Suprapubic skin (tissue), 4 donors: ENCODE measurements at regions not wholly inside any gene's neighbourhood (a gene's known extent, or its start where the extent isn't known, plus 50 kb on each side); places are given as distances from the start of the nearest gene placed in this dataset.

ENCODE experiments used
- DNase-seq, 2 donors: peaks; one replicate each; pipeline ENCODE4 v3.0.0-alpha.2; 2019; ENCODE audit warnings: low spot score in 2 of 2
- H3K27ac ChIP-seq: fragments of 200-600 bp; sonication (generic); one replicate; pipeline ENCODE4 v1.5.1; 2019
- H3K27me3 ChIP-seq: fragments of 200-600 bp; sonication (generic); one replicate; pipeline ENCODE4 v1.5.1; 2019
- H3K36me3 ChIP-seq: fragments of 200-600 bp; sonication (generic); one replicate; pipeline ENCODE4 v1.5.1; 2019
- H3K4me1 ChIP-seq: fragments of 200-600 bp; sonication (generic); one replicate; pipeline ENCODE4 v1.5.1; 2019
- H3K4me3 ChIP-seq: fragments of 200-600 bp; sonication (generic); one replicate; pipeline ENCODE4 v1.5.1; 2019; ENCODE audit warnings: mild to moderate bottlenecking
- H3K9me3 ChIP-seq: fragments of 200-600 bp; sonication (generic); one replicate; pipeline ENCODE4 v1.5.1; 2019
- CTCF ChIP-seq, 2 donors: fragments of 200-600 bp in 1 of 2; fragments of 450-650 bp in 1 of 2; sonication (generic) in 1 of 2; IDR thresholded peaks; one replicate each; pipeline ENCODE4 v1.5.1; 2016 to 2019; ENCODE audit warnings: antibody characterized with exemption in 2 of 2, mild to moderate bottlenecking in 1 of 2, moderate library complexity in 1 of 2
- EP300 ChIP-seq: sonication (generic); formaldehyde crosslinking; IDR thresholded peaks from one replicate; pipeline ENCODE4 v1.6.1; 2017; ENCODE audit warnings: antibody characterized with exemption
- POLR2A ChIP-seq, 2 donors: fragments of 450-650 bp; IDR thresholded peaks; one replicate each; pipeline ENCODE4 v1.6.1; 2017; ENCODE audit warnings: antibody characterized with exemption in 2 of 2, mild to moderate bottlenecking in 2 of 2, moderate library complexity in 2 of 2
- POLR2AphosphoS5 ChIP-seq, 3 donors: sonication (generic); formaldehyde crosslinking; IDR thresholded peaks; one replicate each; pipeline ENCODE4 v1.6.1; 2017; ENCODE audit warnings: antibody characterized with exemption in 3 of 3
- WGBS: methylation state at CpG from one replicate; pipeline ENCODE4 v1.1.5; 2018; 5-methylcytosine and 5-hydroxymethylcytosine counted together

GRCh38 chr5:109945097-109945678 is 255.5 kb downstream of the MAN2A1 start:
- Histone ChIP-seq H3K27me3 (peaks cover 5% of the 10 kb centered on the region), H3K9me3 (no peaks in the 10 kb centered on the region), H3K36me3 (no peaks in the 10 kb centered on the region), H3K27ac (no peak overlapping the region), H3K4me3 (no peak overlapping the region), H3K4me1 (peaks cover 5% of the 10 kb centered on the region)
- TF ChIP-seq POLR2AphosphoS5 (IDR thresholded peaks at IDR 0.05), result no peak
- TF ChIP-seq EP300, result no peak
- no peak for TF ChIP-seq POLR2A (IDR thresholded peaks at IDR 0.05)
- no peak for TF ChIP-seq CTCF (IDR thresholded peaks at IDR 0.05)
- 71% methylated on average over 6 of the region's 6 CpGs for WGBS
- no peak for DNase-seq

GRCh38 chr5:109945723-109946480 is 256.2 kb downstream of the MAN2A1 start:
- Histone ChIP-seq H3K27me3 (peaks cover 5% of the 10 kb centered on the region), H3K4me1 (peaks cover 5% of the 10 kb centered on the region), H3K4me3 (no peak overlapping the region), H3K27ac (no peak overlapping the region), H3K36me3 (no peaks in the 10 kb centered on the region), H3K9me3 (no peaks in the 10 kb centered on the region)
- no peak for DNase-seq
- WGBS, result 58% methylated on average over 2 of the region's 2 CpGs
- no peak for TF ChIP-seq POLR2A (IDR thresholded peaks at IDR 0.05)
- no peak for TF ChIP-seq EP300
- no peak for TF ChIP-seq POLR2AphosphoS5 (IDR thresholded peaks at IDR 0.05)
- no peak for TF ChIP-seq CTCF (IDR thresholded peaks at IDR 0.05)

- Histone ChIP-seq H3K27me3 (peaks cover 5% of the 10 kb centered on the region), H3K4me1 (peaks cover 5% of the 10 kb centered on the region), H3K27ac (no peak overlapping the region), H3K4me3 (no peak overlapping the region), H3K9me3 (no peaks in the 10 kb centered on the region), H3K36me3 (no peaks in the 10 kb centered on the region)
- no peak for DNase-seq
- TF ChIP-seq POLR2A (IDR thresholded peaks at IDR 0.05), result no peak
- TF ChIP-seq POLR2AphosphoS5 (IDR thresholded peaks at IDR 0.05), result no peak
- TF ChIP-seq CTCF (IDR thresholded peaks at IDR 0.05), result no peak
- TF ChIP-seq EP300, result no peak
- 73% methylated on average over 4 of the region's 4 CpGs for WGBS
These were observed 256.9 kb downstream of the MAN2A1 start for GRCh38 chr5:109946610-109947009.

GRCh38 chr5:109947667-109948066 is 257.9 kb downstream of the MAN2A1 start:
- TF ChIP-seq CTCF (IDR thresholded peaks at IDR 0.05), result no peak
- no peak for TF ChIP-seq POLR2AphosphoS5 (IDR thresholded peaks at IDR 0.05)
- TF ChIP-seq POLR2A (IDR thresholded peaks at IDR 0.05), result no peak
- TF ChIP-seq EP300, result no peak
- Histone ChIP-seq H3K4me3 (no peak overlapping the region), H3K9me3 (no peaks in the 10 kb centered on the region), H3K36me3 (no peaks in the 10 kb centered on the region), H3K27me3 (peaks cover 5% of the 10 kb centered on the region), H3K27ac (no peak overlapping the region), H3K4me1 (peaks cover 5% of the 10 kb centered on the region)
- no peak for DNase-seq
- WGBS, result 81% methylated on average over 3 of the region's 3 CpGs

- Histone ChIP-seq H3K4me1 (peaks cover 5% of the 10 kb centered on the region), H3K27ac (no peak overlapping the region), H3K4me3 (no peak overlapping the region), H3K36me3 (no peaks in the 10 kb centered on the region), H3K9me3 (no peaks in the 10 kb centered on the region), H3K27me3 (no peaks in the 10 kb centered on the region)
- DNase-seq, result no peak
- no peak for TF ChIP-seq POLR2AphosphoS5 (IDR thresholded peaks at IDR 0.05)
- TF ChIP-seq POLR2A (IDR thresholded peaks at IDR 0.05), result no peak
- TF ChIP-seq CTCF (IDR thresholded peaks at IDR 0.05), result no peak
- TF ChIP-seq EP300, result no peak
These were observed 260.9 kb downstream of the MAN2A1 start for GRCh38 chr5:109950634-109951033.
